GM12878 (cell line): ENCODE measurements at regions not wholly inside any gene's neighbourhood (a gene's known extent, or its start where the extent isn't known, plus 50 kb on each side); places are given as distances from the start of the nearest gene placed in this dataset.

Experiments used
- ATAC-seq: fragments of 200-7000 bp; cut with Tn5 transposase; 3 replicates; pipeline ENCODE4 v1.9.1; 2020; ENCODE audit warnings: mild to moderate bottlenecking, moderate library complexity
- BruUV-seq: library from RNA; stranded (reverse); fragments of 400-500 nt; replicated peaks from 2 replicates; lab custom pipeline; 2021; lab: Mats Ljungman, UMichigan
- CTCF ChIA-PET: fragments of 300-600 bp; sonication (Branson Sonifier 250); formaldehyde crosslinking; extraction: SDS; loops from one replicate; lab custom pipeline; 2021; ENCODE audit warnings: inconsistent platforms; lab: Yijun Ruan, JAX
- POLR2A ChIA-PET: fragments of 350-600 bp; formaldehyde crosslinking; extraction: SDS; loops from one replicate; lab custom pipeline; 2021; ENCODE audit warnings: inconsistent platforms; lab: Charles Lee
- RAD21 ChIA-PET: fragments of 300-600 bp; sonication (Branson Sonifier 250); formaldehyde crosslinking; loops from one replicate; lab custom pipeline; 2023; ENCODE audit warnings: antibody characterized with exemption; ENCODE audit not compliant: unreplicated experiment; lab: Charles Lee
- SMC1A ChIA-PET: fragments of 300-600 bp; sonication (Branson Sonifier 250); formaldehyde crosslinking; loops from one replicate; lab custom pipeline; 2023; ENCODE audit not compliant: unreplicated experiment, uncharacterized antibody; lab: Charles Lee
- DNase-seq: peaks from one replicate; pipeline ENCODE4 v3.0.0-alpha.2; 2011; ENCODE audit warnings: low read depth, low spot score
- FAIRE-seq: peaks from 3 replicates; lab custom pipeline; 2011; peaks lifted over from hg19 to GRCh38; lab: Jason Lieb, UNC
- H2AFZ ChIP-seq: 2 replicates; pipeline ENCODE4 v1.6.0; 2011; ENCODE audit warnings: low read depth, low read length, control low read depth; ENCODE audit not compliant: control insufficient read depth
- H3K27ac ChIP-seq: 2 replicates; pipeline ENCODE4 v1.5.1; 2011; ENCODE audit warnings: control low read depth; ENCODE audit not compliant: control insufficient read depth, insufficient read depth
- H3K27me3 ChIP-seq, 2 experiments: replicated peaks in 1 of 2; 2 replicates each; pipeline versions ENCODE4 v1.6.0 to v1.6.1; 2011; ENCODE audit warnings: low read length in 1 of 2; ENCODE audit not compliant: control insufficient read depth in 2 of 2, insufficient read depth in 2 of 2
- H3K36me3 ChIP-seq, 2 experiments: 2 replicates each; pipeline ENCODE4 v1.5.1; 2011; ENCODE audit warnings: low read length in 1 of 2; ENCODE audit not compliant: control insufficient read depth in 2 of 2, insufficient read depth in 2 of 2
- H3K4me1 ChIP-seq: 2 replicates; pipeline ENCODE4 v1.6.1; 2011; ENCODE audit warnings: mild to moderate bottlenecking, low read length, moderate library complexity, mixed read lengths; ENCODE audit not compliant: control insufficient read depth, insufficient read depth
- H3K4me2 ChIP-seq: 2 replicates; pipeline ENCODE4 v1.6.0; 2011; ENCODE audit warnings: control low read depth; ENCODE audit not compliant: control insufficient read depth, insufficient read depth
- H3K4me3 ChIP-seq: fragments of 200-600 bp; sonication (generic); 2 replicates; pipeline ENCODE4 v1.5.1; 2016
- H3K79me2 ChIP-seq: 2 replicates; pipeline ENCODE4 v1.6.0; 2011; ENCODE audit warnings: low read length; ENCODE audit not compliant: control insufficient read depth, insufficient read depth
- H3K9ac ChIP-seq: 2 replicates; pipeline ENCODE4 v1.8.0; 2011; ENCODE audit warnings: low read length, control low read depth, mixed read lengths; ENCODE audit not compliant: control insufficient read depth, insufficient read depth
- H3K9me3 ChIP-seq: replicated peaks from 3 replicates; pipeline ENCODE4 v1.5.1; 2011; ENCODE audit warnings: mild to moderate bottlenecking, low read length; ENCODE audit not compliant: control insufficient read depth, insufficient read depth
- H4K20me1 ChIP-seq: 2 replicates; pipeline ENCODE4 v1.6.0; 2011; ENCODE audit not compliant: control insufficient read depth, insufficient read depth
- CBX3 ChIP-seq: fragments of 200-600 bp; sonication (generic); IDR thresholded peaks from 2 replicates; pipeline ENCODE4 v1.6.1; 2016; ENCODE audit warnings: low read depth, borderline replicate concordance
- GATAD2B ChIP-seq: fragments of 450-650 bp; conservative IDR thresholded peaks from 2 replicates; pipeline ENCODE4 v1.6.1; 2017; ENCODE audit warnings: low read depth, mild to moderate bottlenecking, moderate library complexity
- HCFC1 ChIP-seq: fragments of 150-350 bp; IDR thresholded peaks from 2 replicates; pipeline ENCODE4 v1.6.1; 2014; ENCODE audit warnings: low read length
- HDGF ChIP-seq: fragments of 450-650 bp; IDR thresholded peaks from 2 replicates; pipeline ENCODE4 v1.6.1; 2016; ENCODE audit warnings: antibody characterized with exemption
- JUNB ChIP-seq: IDR thresholded peaks from 2 replicates; pipeline ENCODE4 v1.6.1; 2016; ENCODE audit warnings: antibody characterized with exemption, mild to moderate bottlenecking
- RAD21 ChIP-seq: IDR thresholded peaks from 2 replicates; pipeline ENCODE4 v1.6.1; 2011; ENCODE audit warnings: mild to moderate bottlenecking, low read depth, low read length, moderate library complexity; ENCODE audit not compliant: insufficient read depth
- TAF1 ChIP-seq: IDR thresholded peaks from 2 replicates; pipeline ENCODE4 v1.6.1; 2011; ENCODE audit warnings: mild to moderate bottlenecking, low read depth, low read length, borderline replicate concordance
- YBX1 ChIP-seq: fragments of 450-650 bp; IDR thresholded peaks from 2 replicates; pipeline ENCODE4 v1.6.1; 2016; ENCODE audit warnings: antibody characterized with exemption
- WGBS: methylation state at CpG from one replicate; pipeline ENCODE4 v1.1.6; 2016; ENCODE audit warnings: low lambda C conversion rate; ENCODE audit not compliant: insufficient replicate concordance, insufficient coverage; ENCODE audit errors: missing lambda C conversion rate; 5-methylcytosine and 5-hydroxymethylcytosine counted together
- in situ Hi-C: fragments of 300-500 bp; cut with MboI; formaldehyde crosslinking; loops from 9 replicates; pipeline ENCODE4 v1.14.3; 2018; ENCODE audit warnings: mixed read lengths
- intact Hi-C: fragments of 100-400 bp; cut with micrococcal nuclease; formaldehyde crosslinking; loops from one replicate; pipeline ENCODE4 v1.14.2; 2022; ENCODE audit not compliant: unreplicated experiment
- TF ChIP-seq, protein P1 (sequence below): IDR thresholded peaks from 2 replicates; pipeline ENCODE4 v1.6.1; 2011; ENCODE audit warnings: borderline replicate concordance, low read depth, mild to moderate bottlenecking, moderate library complexity, mixed read lengths, low read length; ENCODE audit not compliant: insufficient read depth; ENCODE audit errors: extremely low read length
- TF ChIP-seq, protein P2 (sequence below), 3 experiments: IDR thresholded peaks in 2 of 3; conservative IDR thresholded peaks in 1 of 3; 2 replicates each; pipeline ENCODE4 v1.5.1; 2011; ENCODE audit warnings: low read depth in 3 of 3, low read length in 3 of 3, mild to moderate bottlenecking in 3 of 3, control low read depth in 2 of 3, moderate library complexity in 2 of 3, inconsistent platforms in 1 of 3, mixed read lengths in 1 of 3; ENCODE audit not compliant: control insufficient read depth in 2 of 3, insufficient read depth in 1 of 3; ENCODE audit errors: extremely low read depth in 1 of 3

DNA sequence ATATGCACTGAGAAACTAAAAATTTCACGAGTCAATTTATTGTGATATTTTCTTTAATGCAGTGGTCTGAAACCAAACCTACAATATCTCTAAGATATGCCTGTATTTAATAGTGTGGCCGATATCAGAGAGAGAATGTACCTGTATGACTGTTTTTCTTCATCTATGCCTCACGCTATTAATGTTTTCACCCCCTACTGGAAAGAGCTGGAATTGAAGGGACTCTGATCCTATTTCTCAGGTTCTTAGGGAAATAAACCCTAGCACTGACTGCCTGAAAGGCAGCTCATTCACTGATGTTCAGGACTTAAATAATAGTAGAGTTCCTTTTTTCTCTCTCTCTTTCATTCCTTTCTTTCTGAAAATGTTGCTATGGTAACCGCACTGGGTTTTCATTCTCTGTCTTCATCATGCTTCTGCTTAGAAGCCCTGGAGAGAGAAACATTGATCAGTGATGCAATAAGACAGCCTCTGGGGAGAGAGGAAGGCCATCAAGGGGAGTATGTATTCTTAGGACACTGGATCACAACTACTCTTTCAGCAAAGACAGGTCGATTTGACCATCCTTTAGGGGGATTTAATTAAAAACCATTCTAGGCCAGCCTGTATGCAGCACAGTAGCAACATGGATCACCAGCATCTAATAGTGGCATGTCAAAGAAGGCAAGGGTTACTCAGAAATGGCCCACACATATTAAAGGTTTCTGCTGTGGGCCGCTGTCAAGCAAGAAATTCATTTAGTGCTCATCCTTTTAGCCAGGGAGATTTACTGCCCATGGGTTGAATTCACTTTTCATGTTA, 1135.7 kb downstream of the IGSF11 start:
- Histone ChIP-seq H3K4me3 (no peak overlapping the region), H3K79me2 (no peaks in the 10 kb centered on the region), H3K27ac (no peak overlapping the region), H3K4me1 (no peaks in the 10 kb centered on the region), H2AFZ (no peak overlapping the region), H3K4me2 (no peak overlapping the region), H3K9ac (no peak overlapping the region), H3K36me3 (no peaks in the 10 kb centered on the region), H3K9me3 (no peaks in the 10 kb centered on the region), H3K27me3 (no peaks in the 10 kb centered on the region), H4K20me1 (no peaks in the 10 kb centered on the region)
- no TSS peak for BruUV-seq
- 6% methylated on average over 6 of the region's 6 CpGs for WGBS
- ATAC-seq (peak; percentile 82), DNase-seq (no peak), FAIRE-seq (peak; percentile 74)
- intact Hi-C loops (no loop called here), in situ Hi-C loops (no loop called here)
- TF ChIP-seq HDGF (no peak), RAD21 (0 out of 2 replicates have a peak, but pooled peaks have one; percentile 4), GATAD2B (no peak), TAF1 (no peak), HCFC1 (no peak), JUNB (no peak), CBX3 (no peak), YBX1 (no peak)
- TF ChIP-seq, protein P1, sequence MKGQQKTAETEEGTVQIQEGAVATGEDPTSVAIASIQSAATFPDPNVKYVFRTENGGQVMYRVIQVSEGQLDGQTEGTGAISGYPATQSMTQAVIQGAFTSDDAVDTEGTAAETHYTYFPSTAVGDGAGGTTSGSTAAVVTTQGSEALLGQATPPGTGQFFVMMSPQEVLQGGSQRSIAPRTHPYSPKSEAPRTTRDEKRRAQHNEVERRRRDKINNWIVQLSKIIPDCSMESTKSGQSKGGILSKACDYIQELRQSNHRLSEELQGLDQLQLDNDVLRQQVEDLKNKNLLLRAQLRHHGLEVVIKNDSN: no peak
- TF ChIP-seq, protein P2, sequence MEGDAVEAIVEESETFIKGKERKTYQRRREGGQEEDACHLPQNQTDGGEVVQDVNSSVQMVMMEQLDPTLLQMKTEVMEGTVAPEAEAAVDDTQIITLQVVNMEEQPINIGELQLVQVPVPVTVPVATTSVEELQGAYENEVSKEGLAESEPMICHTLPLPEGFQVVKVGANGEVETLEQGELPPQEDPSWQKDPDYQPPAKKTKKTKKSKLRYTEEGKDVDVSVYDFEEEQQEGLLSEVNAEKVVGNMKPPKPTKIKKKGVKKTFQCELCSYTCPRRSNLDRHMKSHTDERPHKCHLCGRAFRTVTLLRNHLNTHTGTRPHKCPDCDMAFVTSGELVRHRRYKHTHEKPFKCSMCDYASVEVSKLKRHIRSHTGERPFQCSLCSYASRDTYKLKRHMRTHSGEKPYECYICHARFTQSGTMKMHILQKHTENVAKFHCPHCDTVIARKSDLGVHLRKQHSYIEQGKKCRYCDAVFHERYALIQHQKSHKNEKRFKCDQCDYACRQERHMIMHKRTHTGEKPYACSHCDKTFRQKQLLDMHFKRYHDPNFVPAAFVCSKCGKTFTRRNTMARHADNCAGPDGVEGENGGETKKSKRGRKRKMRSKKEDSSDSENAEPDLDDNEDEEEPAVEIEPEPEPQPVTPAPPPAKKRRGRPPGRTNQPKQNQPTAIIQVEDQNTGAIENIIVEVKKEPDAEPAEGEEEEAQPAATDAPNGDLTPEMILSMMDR (IDR thresholded peaks at IDR 0.05 in 2 of 3, conservative IDR thresholded peaks at IDR 0.05 in 1 of 3; ENCODE audit: control insufficient read depth in 2 of 3, extremely low read depth in 1 of 3, insufficient read depth in 1 of 3, low read depth in 3 of 3, low read length in 3 of 3): peak; percentile 25 to 54 (median 52); a peak in 5 of 6 replicates
- CTCF ChIA-PET: interaction anchor here (1.5 kb wide), 1 partner anchor 9 kb away, joined by 3 read pairs; no protein-coding TSS in a partner anchor
- POLR2A ChIA-PET: no interaction called here
- RAD21 ChIA-PET: no interaction called here
- SMC1A ChIA-PET: interaction anchor here (0.7 kb wide), 1 partner anchor 178 kb away, joined by 4 read pairs; no protein-coding TSS in a partner anchor
